Heart left ventricle (tissue), 16 donors: ENCODE measurements at regions not wholly inside any gene's neighbourhood (a gene's known extent, or its start where the extent isn't known, plus 50 kb on each side); places are given as distances from the start of the nearest gene placed in this dataset.
"Not testable (repeated sequence)": the region's sequence is repeated elsewhere in the genome, so short reads cannot be mapped to it uniquely, and the experiment has no call there.

Experiments used
- ATAC-seq, 4 donors: fragments of 200-7000 bp; cut with Tn5 transposase; one replicate each; pipeline ENCODE4 v1.9.1; 2020 to 2022; ENCODE audit warnings: moderate library complexity in 4 of 4, mild to moderate bottlenecking in 3 of 4, moderate number of reproducible peaks in 1 of 4
- DNase-seq, 5 donors: peaks; one replicate each; pipeline ENCODE4 v3.0.0-alpha.2; 2020
- H3K27ac ChIP-seq, 12 donors: fragments of 200-600 bp; sonication (generic) in 4 of 12; one replicate each; pipeline versions ENCODE4 v1.5.0 to v1.8.0; 2016 to 2022; ENCODE audit warnings: mild to moderate bottlenecking in 2 of 12
- H3K27me3 ChIP-seq, 9 donors: fragments of 200-600 bp; sonication (generic) in 2 of 9; one replicate each; pipeline versions ENCODE4 v1.5.1 to v1.8.0; 2016 to 2022; ENCODE audit warnings: mild to moderate bottlenecking in 3 of 9
- H3K36me3 ChIP-seq, 9 donors: fragments of 200-600 bp; sonication (generic) in 2 of 9; one replicate each; pipeline versions ENCODE4 v1.5.0 to v1.8.0; 2018 to 2022; ENCODE audit warnings: mild to moderate bottlenecking in 2 of 9
- H3K4me1 ChIP-seq, 12 donors: fragments of 200-600 bp; sonication (generic) in 4 of 12; one replicate each; pipeline versions ENCODE4 v1.5.0 to v1.8.0; 2016 to 2022; ENCODE audit warnings: mild to moderate bottlenecking in 3 of 12
- H3K4me3 ChIP-seq, 12 donors: fragments of 200-600 bp; sonication (generic) in 4 of 12; one replicate each; pipeline versions ENCODE4 v1.5.0 to v1.8.0; 2017 to 2022; ENCODE audit warnings: mild to moderate bottlenecking in 9 of 12, moderate library complexity in 4 of 12
- H3K9me3 ChIP-seq, 12 donors: fragments of 200-600 bp; sonication (generic) in 4 of 12; one replicate each; pipeline versions ENCODE4 v1.5.0 to v1.8.0; 2016 to 2022; ENCODE audit warnings: mild to moderate bottlenecking in 1 of 12
- CTCF ChIP-seq, 12 donors: fragments of 200-600 bp; sonication (generic) in 4 of 12; IDR thresholded peaks; one replicate each; pipeline versions ENCODE4 v1.5.0 to v1.8.0; 2018 to 2022; ENCODE audit warnings: antibody characterized with exemption in 12 of 12, mild to moderate bottlenecking in 5 of 12
- POLR2A ChIP-seq, 2 donors: fragments of 450-650 bp; IDR thresholded peaks; one replicate each; pipeline ENCODE4 v1.6.1; 2017; ENCODE audit warnings: antibody characterized with exemption in 2 of 2, mild to moderate bottlenecking in 2 of 2, moderate library complexity in 2 of 2
- WGBS, 4 donors: extraction: QIAGEN DNeasy Blood & Tissue Kit in 2 of 4; methylation state at CpG; one replicate each; pipeline versions ENCODE4 v1.1.5 to v1.1.7; 2013 to 2018; 5-methylcytosine and 5-hydroxymethylcytosine counted together
- intact Hi-C, 10 donors: fragments of 100-400 bp; cut with DNase I; formaldehyde crosslinking; loops; one replicate each; pipeline versions ENCODE4 v1.11.1 to v1.14.2; 2022
- donor health status: ischemic (EF 13 %, LVEDD 7.1; RV severe dilation, severe dysfunction).
- donor health status: healthy with polysubstance abuse.
- donor health status: DM: no; HTN: yes; CAD: no.
- donor health status: DM: no; HTN: no; CAD: no.
- donor health status: ischemic (EF 25% LVEDD 6.9; RV normal size, moderate dysfunction).
- donor health status: ischemic (EF 25% LVEDD 5.7; RV mildly dilated, moderate dysfunction).
- donor health status: healthy.
- donor health status: DM: yes; HTN: yes; CAD: no.
- donor health status: ischemic (EF 35%, LVEDD 5.7; RV mildly dilated, moderate dysfunction).
- donor health status: nonischemic (EF 11% LVEDD 7.7; RV severe dilation, severe dysfunction).
- donor health status: DM: yes; HTN: yes; CAD: no.
- donor health status: PGD.
- donor health status: ischemic (EF 29% LVEDD 5.4; RV normal size, mild dysfunction).
- donor health status: nonischemic (EF 23%, LVEDD 6.1; RV moderate dilation, normal function).

- TF ChIP-seq CTCF (IDR thresholded peaks at IDR 0.05) (no peak), POLR2A (IDR thresholded peaks at IDR 0.05) (no peak)
- Histone ChIP-seq H3K27ac (no peak overlapping the region), H3K27me3 (no peaks in the 10 kb centered on the region), H3K9me3 (peaks cover 0 to 13% (median 0%) of the 10 kb centered on the region in 12 donors), H3K4me1 (peaks cover 0 to 8% (median 0%) of the 10 kb centered on the region in 12 donors), H3K4me3 (no peak overlapping the region), H3K36me3 (no peaks in the 10 kb centered on the region)
- intact Hi-C loops, result no loop called here
- 30 to 45% (median 38%) methylated on average over 1 of the region's 1 CpG for WGBS, 4 donors
- ATAC-seq (no peak), DNase-seq (no peak)
Measured at GRCh38 chr12:28755027-28755426, 394.1 kb upstream of the FAR2 start.

- no peak overlapping the region for H3K27ac ChIP-seq
- TF ChIP-seq POLR2A (IDR thresholded peaks at IDR 0.05) (no peak), CTCF (IDR thresholded peaks at IDR 0.05) (no peak)
- H3K36me3 ChIP-seq, result no peaks in the 10 kb centered on the region
- ATAC-seq, result no peak
- WGBS, 4 donors, result 56 to 91% (median 75%) methylated on average over 1 of the region's 1 CpG
- H3K4me1 ChIP-seq, result no peaks in the 10 kb centered on the region
- H3K4me3 ChIP-seq, result no peak overlapping the region
- H3K27me3 ChIP-seq, result no peaks in the 10 kb centered on the region
- no peak for DNase-seq
- intact Hi-C loops, result no loop called here
- peaks cover 0 to 13% (median 0%) of the 10 kb centered on the region in 12 donors for H3K9me3 ChIP-seq
Measured at GRCh38 chr12:28759333-28759732, 389.7 kb upstream of the FAR2 start.

- DNase-seq, H3K4me3 ChIP-seq, H3K4me1 ChIP-seq, ATAC-seq, H3K36me3 ChIP-seq, H3K27ac ChIP-seq, intact Hi-C loops, H3K27me3 ChIP-seq: not testable (repeated sequence)
- peaks cover 0 to 11% (median 0%) of the 10 kb centered on the region in 12 donors for H3K9me3 ChIP-seq
- WGBS, 4 donors, result 91 to 96% (median 92%) methylated on average over 30 to 33 of the region's 33 CpGs
Measured at GRCh38 chr12:28760040-28760903, 388.8 kb upstream of the FAR2 start.

- H3K4me1 ChIP-seq, H3K27ac ChIP-seq, ATAC-seq, H3K9me3 ChIP-seq, H3K4me3 ChIP-seq, H3K27me3 ChIP-seq, intact Hi-C loops, DNase-seq, H3K36me3 ChIP-seq: not testable (repeated sequence)
- 88 to 95% (median 90%) methylated on average over 5 of the region's 5 CpGs for WGBS, 4 donors
Measured at GRCh38 chr12:28761897-28762296, 387.2 kb upstream of the FAR2 start.

- Histone ChIP-seq H3K27me3 (no peaks in the 10 kb centered on the region), H3K9me3 (peaks cover 0 to 4% (median 0%) of the 10 kb centered on the region in 12 donors), H3K27ac (no peak overlapping the region), H3K4me1 (peaks cover 0 to 20% (median 5%) of the 10 kb centered on the region in 12 donors), H3K4me3 (no peak overlapping the region), H3K36me3 (no peaks in the 10 kb centered on the region)
- no peak for TF ChIP-seq CTCF (IDR thresholded peaks at IDR 0.05)
- no peak for TF ChIP-seq POLR2A (IDR thresholded peaks at IDR 0.05)
- intact Hi-C loops, result no loop called here
- DNase-seq (no peak), ATAC-seq (no peak)
- 95 to 100% (median 99%) methylated on average over 1 of the region's 1 CpG for WGBS, 4 donors
Measured at GRCh38 chr12:28766398-28766797, 382.7 kb upstream of the FAR2 start.
